K562 (cell line): ENCODE measurements at regions not wholly inside any gene's neighbourhood (a gene's known extent, or its start where the extent isn't known, plus 50 kb on each side); places are given as distances from the start of the nearest gene placed in this dataset.

Experiments used
- CBFA2T2 ChIP-seq: fragments of 450-650 bp; conservative IDR thresholded peaks from 2 replicates; pipeline ENCODE4 v1.6.1; 2017; ENCODE audit warnings: mild to moderate bottlenecking
- CHD2 ChIP-seq: IDR thresholded peaks from 2 replicates; pipeline ENCODE4 v1.6.1; 2011; ENCODE audit warnings: low read depth, low read length
- NR2C2 ChIP-seq, 2 experiments: fragments of 200-800 bp in 1 of 2; sonication (Bioruptor generic) in 1 of 2; sonication (generic) in 1 of 2; formaldehyde crosslinking in 1 of 2; IDR thresholded peaks; 2 replicates each; pipeline versions ENCODE4 v1.6.1 to v1.8.0; 2016 to 2022; ENCODE audit warnings: mild to moderate bottlenecking in 1 of 2, missing compliant biosample characterization in 1 of 2, missing genetic modification characterization in 1 of 2, missing genetic modification reagents in 1 of 2
- REST ChIP-seq, 2 experiments: fragments of 450-650 bp; formaldehyde crosslinking in 1 of 2; IDR thresholded peaks; 2 replicates each; pipeline versions ENCODE4 v1.4.0 to v1.6.1; 2014 to 2020; ENCODE audit warnings: mild to moderate bottlenecking in 2 of 2, borderline replicate concordance in 1 of 2, low read depth in 1 of 2
- TF ChIP-seq, protein P1 (sequence below), 3 experiments: IDR thresholded peaks in 2 of 3; conservative IDR thresholded peaks in 1 of 3; 2 replicates each; pipeline ENCODE4 v1.5.1; 2011 to 2012; ENCODE audit warnings: low read length in 3 of 3, mild to moderate bottlenecking in 3 of 3, control low read depth in 2 of 3, improper control_type of control experiment in 1 of 3, inconsistent platforms in 1 of 3, low read depth in 1 of 3, mixed read lengths in 1 of 3, moderate library complexity in 1 of 3; ENCODE audit not compliant: insufficient read depth in 2 of 3
- TF ChIP-seq, protein P2 (sequence below): fragments of 250-450 bp; sonication (Bioruptor Pico); IDR thresholded peaks from 2 replicates; pipeline ENCODE4 v1.8.0; 2022; ENCODE audit warnings: moderate library complexity, mild to moderate bottlenecking, inconsistent platforms
- TF ChIP-seq, protein P3 (sequence below): sonication (generic); formaldehyde crosslinking; IDR thresholded peaks from 2 replicates; pipeline ENCODE4 v1.9.0; 2022; ENCODE audit warnings: mild to moderate bottlenecking, missing genetic modification reagents
- TF ChIP-seq, protein P4 (sequence below): sonication (generic); formaldehyde crosslinking; IDR thresholded peaks from 2 replicates; pipeline ENCODE4 v1.8.0; 2022; ENCODE audit warnings: mild to moderate bottlenecking, missing genetic modification reagents, borderline replicate concordance

- TF ChIP-seq CHD2 (no peak), NR2C2 (CRISPR knock-in tag; IDR thresholded peaks at IDR 0.05) (no peak), NR2C2 (tag; IDR thresholded peaks at IDR 0.05) (no peak), CBFA2T2 (no peak), REST (IDR thresholded peaks at IDR 0.05; ENCODE audit: borderline replicate concordance) (no peak), REST (CRISPR knock-in tag; IDR thresholded peaks at IDR 0.05; ENCODE audit: low read depth) (no peak)
- TF ChIP-seq, protein P1, sequence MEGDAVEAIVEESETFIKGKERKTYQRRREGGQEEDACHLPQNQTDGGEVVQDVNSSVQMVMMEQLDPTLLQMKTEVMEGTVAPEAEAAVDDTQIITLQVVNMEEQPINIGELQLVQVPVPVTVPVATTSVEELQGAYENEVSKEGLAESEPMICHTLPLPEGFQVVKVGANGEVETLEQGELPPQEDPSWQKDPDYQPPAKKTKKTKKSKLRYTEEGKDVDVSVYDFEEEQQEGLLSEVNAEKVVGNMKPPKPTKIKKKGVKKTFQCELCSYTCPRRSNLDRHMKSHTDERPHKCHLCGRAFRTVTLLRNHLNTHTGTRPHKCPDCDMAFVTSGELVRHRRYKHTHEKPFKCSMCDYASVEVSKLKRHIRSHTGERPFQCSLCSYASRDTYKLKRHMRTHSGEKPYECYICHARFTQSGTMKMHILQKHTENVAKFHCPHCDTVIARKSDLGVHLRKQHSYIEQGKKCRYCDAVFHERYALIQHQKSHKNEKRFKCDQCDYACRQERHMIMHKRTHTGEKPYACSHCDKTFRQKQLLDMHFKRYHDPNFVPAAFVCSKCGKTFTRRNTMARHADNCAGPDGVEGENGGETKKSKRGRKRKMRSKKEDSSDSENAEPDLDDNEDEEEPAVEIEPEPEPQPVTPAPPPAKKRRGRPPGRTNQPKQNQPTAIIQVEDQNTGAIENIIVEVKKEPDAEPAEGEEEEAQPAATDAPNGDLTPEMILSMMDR (IDR thresholded peaks at IDR 0.05 in 2 of 3, conservative IDR thresholded peaks at IDR 0.05 in 1 of 3; ENCODE audit: insufficient read depth in 2 of 3, low read depth in 1 of 3, low read length in 3 of 3), result no peak
- TF ChIP-seq, protein P2, sequence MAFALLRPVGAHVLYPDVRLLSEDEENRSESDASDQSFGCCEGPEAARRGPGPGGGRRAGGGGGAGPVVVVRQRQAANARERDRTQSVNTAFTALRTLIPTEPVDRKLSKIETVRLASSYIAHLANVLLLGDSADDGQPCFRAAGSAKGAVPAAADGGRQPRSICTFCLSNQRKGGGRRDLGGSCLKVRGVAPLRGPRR (CRISPR knock-in tag), result no peak
- TF ChIP-seq, protein P3, sequence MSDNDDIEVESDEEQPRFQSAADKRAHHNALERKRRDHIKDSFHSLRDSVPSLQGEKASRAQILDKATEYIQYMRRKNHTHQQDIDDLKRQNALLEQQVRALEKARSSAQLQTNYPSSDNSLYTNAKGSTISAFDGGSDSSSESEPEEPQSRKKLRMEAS (CRISPR knock-in tag), result no peak
- TF ChIP-seq, protein P4, sequence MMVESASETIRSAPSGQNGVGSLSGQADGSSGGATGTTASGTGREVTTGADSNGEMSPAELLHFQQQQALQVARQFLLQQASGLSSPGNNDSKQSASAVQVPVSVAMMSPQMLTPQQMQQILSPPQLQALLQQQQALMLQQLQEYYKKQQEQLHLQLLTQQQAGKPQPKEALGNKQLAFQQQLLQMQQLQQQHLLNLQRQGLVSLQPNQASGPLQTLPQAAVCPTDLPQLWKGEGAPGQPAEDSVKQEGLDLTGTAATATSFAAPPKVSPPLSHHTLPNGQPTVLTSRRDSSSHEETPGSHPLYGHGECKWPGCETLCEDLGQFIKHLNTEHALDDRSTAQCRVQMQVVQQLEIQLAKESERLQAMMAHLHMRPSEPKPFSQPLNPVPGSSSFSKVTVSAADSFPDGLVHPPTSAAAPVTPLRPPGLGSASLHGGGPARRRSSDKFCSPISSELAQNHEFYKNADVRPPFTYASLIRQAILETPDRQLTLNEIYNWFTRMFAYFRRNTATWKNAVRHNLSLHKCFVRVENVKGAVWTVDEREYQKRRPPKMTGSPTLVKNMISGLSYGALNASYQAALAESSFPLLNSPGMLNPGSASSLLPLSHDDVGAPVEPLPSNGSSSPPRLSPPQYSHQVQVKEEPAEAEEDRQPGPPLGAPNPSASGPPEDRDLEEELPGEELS (CRISPR knock-in tag), result no peak
These were observed 204.4 kb upstream of the NUDT4 start for GRCh38 chr12:93173178-93173957.
